Activated naive CD4-positive, alpha-beta T cell treated with anti-CD3 and anti-CD28 coated beads, Interleukin-2, amount 50 U/mL, for 72 hours (primary cell): ENCODE measurements at regions not wholly inside any gene's neighbourhood (a gene's known extent, or its start where the extent isn't known, plus 50 kb on each side); places are given as distances from the start of the nearest gene placed in this dataset.

Source experiments
- ATAC-seq, 2 donors: fragments of 150-1000 bp; cut with Tn5 transposase; 2 replicates each; pipeline ENCODE4 v1.10.0; 2021; ENCODE audit warnings: mild to moderate bottlenecking in 2 of 2, moderate library complexity in 2 of 2
- DNase-seq, 2 donors: peaks; one replicate each; pipeline ENCODE4 v3.0.0; 2021 to 2022; ENCODE audit warnings: low spot score in 2 of 2
- H3K27ac Mint-ChIP-seq, 2 donors: one replicate each; pipeline ENCODE4 v1.8.0; 2022; ENCODE audit warnings: mild to moderate bottlenecking in 2 of 2, mixed read lengths in 2 of 2
- H3K36me3 Mint-ChIP-seq, 2 donors: one replicate each; pipeline ENCODE4 v1.8.0; 2022; ENCODE audit warnings: mixed read lengths in 2 of 2
- H3K9me3 Mint-ChIP-seq, 2 donors: one replicate each; pipeline ENCODE4 v1.8.0; 2022; ENCODE audit warnings: mixed read lengths in 2 of 2

- peaks cover 9 to 10% of the 10 kb centered on the region in 2 donors for H3K36me3 Mint-ChIP-seq
- DNase-seq (no peak), ATAC-seq (no peak)
- H3K9me3 Mint-ChIP-seq, result peaks cover 0 to 7% of the 10 kb centered on the region in 2 donors
- H3K27ac Mint-ChIP-seq, result no peak overlapping the region
Measured at GRCh38 chr12:130104571-130105106, 57.6 kb upstream of the FZD10 start.

- peaks cover 5 to 7% of the 10 kb centered on the region in 2 donors for H3K9me3 Mint-ChIP-seq
- DNase-seq, result no peak
- H3K36me3 Mint-ChIP-seq, result peaks cover 9 to 16% of the 10 kb centered on the region in 2 donors
- H3K27ac Mint-ChIP-seq, result no peak overlapping the region
- no peak for ATAC-seq
Measured at GRCh38 chr12:130109062-130109945, 53.0 kb upstream of the FZD10 start.

- ATAC-seq (no peak), DNase-seq (no peak)
- Mint-ChIP-seq H3K9me3 (peaks cover 5 to 7% of the 10 kb centered on the region in 2 donors), H3K36me3 (peaks cover 9 to 16% of the 10 kb centered on the region in 2 donors), H3K27ac (no peak overlapping the region)
Measured at GRCh38 chr12:130110914-130111313, 51.4 kb upstream of the FZD10 start.

- DNase-seq (no peak), ATAC-seq (no peak)
- Mint-ChIP-seq H3K9me3 (peaks cover 5 to 7% of the 10 kb centered on the region in 2 donors), H3K36me3 (peaks cover 9 to 16% of the 10 kb centered on the region in 2 donors), H3K27ac (no peak overlapping the region)
Measured at GRCh38 chr12:130111965-130112496, 50.2 kb upstream of the FZD10 start.
